ENCODE measurements at regions not wholly inside any gene's neighbourhood (a gene's known extent, or its start where the extent isn't known, plus 50 kb on each side); places are given as distances from the start of the nearest gene placed in this dataset.

DNA sequence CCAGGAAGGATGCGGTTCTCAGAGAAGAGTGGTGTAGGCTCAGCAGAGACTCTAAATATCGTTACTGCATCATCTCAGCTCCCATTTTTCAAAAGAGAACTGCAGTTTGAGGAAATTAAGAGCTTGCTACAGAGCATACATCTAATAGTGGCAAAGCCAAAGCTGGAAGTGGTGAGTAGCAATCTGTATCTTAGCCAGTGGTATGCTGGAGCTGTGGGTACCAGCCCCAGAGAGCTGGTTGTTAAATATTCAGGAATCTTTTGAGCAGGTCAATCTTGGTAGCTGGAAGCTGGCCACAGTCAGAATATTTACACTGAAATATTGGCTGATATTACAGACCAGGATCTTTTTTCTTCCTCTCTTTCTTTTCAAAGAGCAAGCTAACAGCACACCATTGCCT lies 88.4 kb upstream of the STEAP1B start:
- TF ChIP-seq TAF1 (IDR thresholded peaks at IDR 0.05; ENCODE audit: borderline replicate concordance, low read depth, low read length) (no peak), POLR2A (IDR thresholded peaks at IDR 0.05; ENCODE audit: low read depth, low read length) (no peak)
